ENCODE measurements at regions not wholly inside any gene's neighbourhood (a gene's known extent, or its start where the extent isn't known, plus 50 kb on each side); places are given as distances from the start of the nearest gene placed in this dataset.

DNA sequence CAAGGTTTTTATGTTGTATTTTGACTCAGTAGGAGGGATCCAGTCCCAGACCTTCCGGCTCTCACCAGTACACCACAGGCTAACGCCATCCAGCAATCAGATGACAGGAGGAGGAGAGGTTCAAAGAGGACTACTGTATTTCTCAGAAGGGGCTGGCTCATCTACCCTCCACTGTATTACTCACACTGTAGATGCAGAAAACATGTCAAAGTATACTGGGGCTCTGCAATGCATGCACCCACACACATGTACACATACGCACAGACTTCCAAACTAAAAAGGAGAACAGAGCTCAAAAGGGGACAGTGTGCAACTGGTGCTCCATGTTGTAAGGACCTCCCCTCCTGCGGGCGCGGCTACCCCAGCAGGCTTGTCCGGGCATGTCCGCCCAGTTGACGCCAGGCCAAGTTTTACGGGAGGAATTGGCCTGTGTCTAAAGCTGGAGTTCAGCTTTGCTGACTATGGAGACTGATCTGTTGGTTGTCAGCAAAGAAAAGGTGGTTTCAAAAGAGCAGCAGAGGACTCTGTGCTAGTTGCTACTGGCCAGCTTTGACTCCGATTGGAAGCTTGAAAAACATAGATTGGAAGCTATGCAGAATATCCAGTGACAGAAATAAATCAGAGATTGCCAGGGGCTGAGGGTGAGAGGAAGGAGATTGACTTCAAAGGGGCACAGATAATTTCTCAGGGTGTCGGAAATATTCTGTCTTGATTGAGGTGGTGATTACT is 314.2 kb downstream of the DLEU7 start:
- DNase-seq (ENCODE audit: low read depth): peak; percentile 49
- peak overlapping the region; percentile 33 for H3K4me3 ChIP-seq (ENCODE audit: low read depth, low read length)
- TF ChIP-seq, protein P1, sequence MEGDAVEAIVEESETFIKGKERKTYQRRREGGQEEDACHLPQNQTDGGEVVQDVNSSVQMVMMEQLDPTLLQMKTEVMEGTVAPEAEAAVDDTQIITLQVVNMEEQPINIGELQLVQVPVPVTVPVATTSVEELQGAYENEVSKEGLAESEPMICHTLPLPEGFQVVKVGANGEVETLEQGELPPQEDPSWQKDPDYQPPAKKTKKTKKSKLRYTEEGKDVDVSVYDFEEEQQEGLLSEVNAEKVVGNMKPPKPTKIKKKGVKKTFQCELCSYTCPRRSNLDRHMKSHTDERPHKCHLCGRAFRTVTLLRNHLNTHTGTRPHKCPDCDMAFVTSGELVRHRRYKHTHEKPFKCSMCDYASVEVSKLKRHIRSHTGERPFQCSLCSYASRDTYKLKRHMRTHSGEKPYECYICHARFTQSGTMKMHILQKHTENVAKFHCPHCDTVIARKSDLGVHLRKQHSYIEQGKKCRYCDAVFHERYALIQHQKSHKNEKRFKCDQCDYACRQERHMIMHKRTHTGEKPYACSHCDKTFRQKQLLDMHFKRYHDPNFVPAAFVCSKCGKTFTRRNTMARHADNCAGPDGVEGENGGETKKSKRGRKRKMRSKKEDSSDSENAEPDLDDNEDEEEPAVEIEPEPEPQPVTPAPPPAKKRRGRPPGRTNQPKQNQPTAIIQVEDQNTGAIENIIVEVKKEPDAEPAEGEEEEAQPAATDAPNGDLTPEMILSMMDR (conservative IDR thresholded peaks at IDR 0.05; ENCODE audit: low read depth, low read length): no peak

DNA sequence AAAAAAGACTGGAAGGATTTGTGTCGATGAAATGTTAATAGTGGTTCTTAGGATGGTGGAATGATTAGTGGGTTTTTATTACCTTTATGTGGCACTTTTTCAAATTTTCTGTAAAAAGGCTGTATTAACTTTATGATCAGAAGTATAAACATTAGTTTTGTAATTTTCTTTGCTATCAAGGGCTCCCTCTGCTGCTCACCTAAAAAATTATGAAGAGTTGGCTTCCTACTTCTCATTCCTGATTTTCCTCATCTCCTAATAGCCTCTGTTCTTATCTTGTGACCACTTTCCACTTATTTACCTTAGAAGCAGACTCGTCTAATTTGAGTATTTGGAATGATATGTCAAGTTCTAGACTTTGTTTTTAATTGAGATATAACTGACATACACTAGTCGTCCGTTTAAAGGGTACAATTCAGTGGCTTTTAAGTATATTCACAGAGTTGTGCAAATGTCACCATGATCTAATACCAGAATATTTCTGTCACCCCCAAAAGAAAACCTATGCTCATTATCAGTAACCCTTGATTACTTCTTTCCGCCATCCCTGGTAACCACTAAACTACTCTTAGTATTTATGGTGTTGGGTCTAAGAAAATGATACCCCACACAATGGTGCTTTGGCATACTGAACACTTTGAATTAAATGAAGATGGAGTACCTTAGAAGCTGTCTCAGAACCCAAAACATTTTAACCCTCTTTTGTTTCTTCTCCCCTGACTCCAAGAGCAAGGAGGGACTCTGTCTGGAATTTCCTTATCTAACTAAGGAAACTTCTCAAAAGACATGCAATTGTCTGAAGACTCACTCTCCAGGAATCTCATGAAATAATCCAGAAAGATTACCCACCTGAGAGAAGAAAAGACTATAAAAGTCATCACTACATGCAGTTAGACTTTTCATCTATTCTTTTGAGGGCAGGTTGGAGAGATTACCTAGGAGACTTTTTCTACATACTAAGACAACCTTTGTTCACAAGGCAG is 311.3 kb downstream of the DLEU7 start:
- TF ChIP-seq, protein P1 (conservative IDR thresholded peaks at IDR 0.05; ENCODE audit: low read depth, low read length): peak; percentile 67
- no peak overlapping the region for H3K4me3 ChIP-seq (ENCODE audit: low read depth, low read length)
- no peak for DNase-seq (ENCODE audit: low read depth)

DNA sequence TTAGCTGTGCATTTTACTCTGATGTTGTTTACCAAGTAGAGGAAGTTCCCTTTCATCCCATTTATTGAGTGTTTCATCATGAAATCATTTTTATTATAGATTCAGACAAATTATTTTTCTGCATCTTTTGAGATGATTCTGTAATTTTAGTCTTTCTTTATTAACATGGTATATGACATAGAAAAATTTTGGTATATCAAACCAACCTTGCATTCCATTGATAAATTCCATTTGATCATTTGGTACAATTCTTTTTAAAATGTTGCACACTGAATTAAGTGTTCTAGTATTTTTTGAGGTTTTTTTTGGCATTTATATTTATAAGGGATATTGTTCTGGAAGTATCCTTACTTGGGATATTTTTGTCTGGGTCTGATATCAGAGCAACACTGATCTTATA is 308.4 kb downstream of the DLEU7 start:
- DNase-seq (ENCODE audit: low read depth): no peak
- no peak overlapping the region for H3K4me3 ChIP-seq (ENCODE audit: low read depth, low read length)
- TF ChIP-seq, protein P1 (conservative IDR thresholded peaks at IDR 0.05; ENCODE audit: low read depth, low read length): no peak

DNA sequence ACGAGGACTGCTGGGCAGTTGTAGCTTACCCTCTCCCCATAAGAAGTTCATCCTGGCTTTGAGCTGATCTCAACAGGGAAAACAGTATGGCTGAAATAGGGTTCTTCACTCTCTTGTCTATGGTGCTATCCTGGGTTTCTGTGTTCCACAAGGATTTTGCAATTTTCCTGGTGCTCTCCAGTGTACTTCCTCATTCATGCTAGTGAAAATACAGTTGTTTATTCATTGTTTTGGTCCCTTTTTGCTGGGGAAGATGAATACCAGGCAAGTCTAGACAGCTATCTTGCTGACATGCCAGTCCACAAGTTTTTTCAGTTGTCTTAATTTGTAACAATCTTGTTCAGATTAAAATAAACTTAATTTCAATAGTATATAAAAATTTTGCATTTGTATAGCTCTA is 306.5 kb downstream of the DLEU7 start:
- H3K4me3 ChIP-seq (ENCODE audit: low read depth, low read length): no peak overlapping the region
- TF ChIP-seq, protein P1 (conservative IDR thresholded peaks at IDR 0.05; ENCODE audit: low read depth, low read length): no peak
- no peak for DNase-seq (ENCODE audit: low read depth)

DNA sequence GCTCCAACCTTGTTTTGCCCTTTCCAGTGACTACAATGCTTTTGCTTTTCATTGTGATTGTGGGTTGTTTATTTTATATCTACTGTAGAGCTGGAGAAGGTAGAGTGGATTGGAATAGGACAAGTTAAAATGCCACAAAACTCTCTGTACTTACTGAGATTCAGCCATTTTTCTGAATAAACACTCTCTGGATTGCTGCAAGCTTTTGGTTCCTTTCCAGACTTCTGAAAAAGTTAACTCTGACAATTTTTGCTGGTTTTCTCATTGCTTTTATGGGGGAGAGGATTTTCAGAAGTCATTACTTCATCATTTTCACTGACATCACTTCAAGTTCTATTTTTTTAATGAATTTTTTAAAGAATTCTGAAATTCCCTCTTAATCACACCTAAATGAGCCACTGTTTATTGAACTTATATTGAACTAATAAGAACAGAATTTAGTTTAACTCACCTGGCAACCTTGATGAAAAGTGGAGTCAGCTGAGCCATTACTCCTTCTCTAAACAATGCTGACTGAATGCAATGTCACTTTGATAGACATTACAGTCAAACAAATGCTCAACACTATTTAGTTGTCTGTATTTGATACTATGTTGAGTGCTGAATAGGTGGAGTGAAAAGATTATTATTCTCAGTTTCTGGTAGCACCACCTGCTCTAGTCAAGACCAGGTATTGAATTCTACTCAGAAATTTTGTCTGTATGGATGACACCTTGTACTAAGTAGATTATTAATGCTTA is 303.5 kb downstream of the DLEU7 start:
- no peak for DNase-seq (ENCODE audit: low read depth)
- H3K4me3 ChIP-seq (ENCODE audit: low read depth, low read length): no peak overlapping the region
- TF ChIP-seq, protein P1 (conservative IDR thresholded peaks at IDR 0.05; ENCODE audit: low read depth, low read length): no peak

DNA sequence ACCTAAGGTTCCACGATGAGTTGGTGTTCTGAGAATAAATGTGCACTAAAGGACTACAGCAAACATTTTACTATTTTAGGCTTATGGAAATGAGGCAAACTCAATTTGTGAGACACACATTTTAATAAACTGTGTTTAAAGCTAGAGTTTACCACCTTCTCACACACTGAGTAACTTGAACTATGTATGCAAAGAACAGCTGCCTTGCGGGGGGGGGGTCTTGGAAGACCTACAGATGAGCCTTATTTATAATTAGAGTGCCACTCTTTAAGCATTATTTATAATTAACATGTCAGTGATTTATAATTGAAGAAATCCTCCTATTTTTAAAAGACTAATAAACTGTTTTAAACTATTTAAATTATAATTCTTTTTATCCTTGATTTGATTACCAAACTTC is 300.4 kb downstream of the DLEU7 start:
- no peak for DNase-seq (ENCODE audit: low read depth)
- no peak overlapping the region for H3K4me3 ChIP-seq (ENCODE audit: low read depth, low read length)
- TF ChIP-seq, protein P1 (conservative IDR thresholded peaks at IDR 0.05; ENCODE audit: low read depth, low read length): no peak

Measured in epithelial cell of proximal tubule (primary cell).